PC-3 (cell line): ENCODE measurements at regions not wholly inside any gene's neighbourhood (a gene's known extent, or its start where the extent isn't known, plus 50 kb on each side); places are given as distances from the start of the nearest gene placed in this dataset.

Source experiments
- ATAC-seq: fragments of 200-7000 bp; cut with Tn5 transposase; 2 replicates; pipeline ENCODE4 v1.9.1; 2020; ENCODE audit warnings: mild to moderate bottlenecking, moderate library complexity
- BruUV-seq: library from RNA; stranded (reverse); fragments of 400-500 nt; replicated peaks from 2 replicates; lab custom pipeline; 2021; lab: Mats Ljungman, UMichigan
- CTCF ChIA-PET: fragments of 300-600 bp; sonication (Branson Sonifier 250); formaldehyde crosslinking; loops from one replicate; lab custom pipeline; 2022; ENCODE audit warnings: antibody characterized with exemption; lab: Charles Lee
- POLR2A ChIA-PET: fragments of 300-600 bp; sonication (Branson Sonifier 250); formaldehyde crosslinking; loops from one replicate; lab custom pipeline; 2022; ENCODE audit warnings: antibody characterized with exemption; ENCODE audit not compliant: unreplicated experiment; lab: Charles Lee
- DNase-seq: peaks from one replicate; pipeline ENCODE4 v3.0.0-alpha.2; 2015
- H2AFZ ChIP-seq: fragments of 300-600 bp; sonication (generic); 2 replicates; pipeline ENCODE4 v1.6.0; 2016; ENCODE audit warnings: antibody characterized with exemption, low read length
- H3F3A ChIP-seq: fragments of 300-600 bp; sonication (generic); one replicate; pipeline ENCODE4 v1.6.0; 2017; ENCODE audit warnings: antibody characterized with exemption, low read length, control low read depth, mild to moderate bottlenecking; ENCODE audit not compliant: unreplicated experiment
- H3K27ac ChIP-seq: fragments of 300-600 bp; sonication (generic); 2 replicates; pipeline ENCODE4 v1.5.1; 2016; ENCODE audit warnings: mild to moderate bottlenecking, low read length
- H3K27me3 ChIP-seq: fragments of 300-600 bp; sonication (generic); 2 replicates; pipeline ENCODE4 v1.6.1; 2016; ENCODE audit warnings: low read length, mixed read lengths
- H3K36me3 ChIP-seq: fragments of 300-600 bp; sonication (generic); 2 replicates; pipeline ENCODE4 v1.6.1; 2016; ENCODE audit warnings: low read depth, mixed run types, low read length, mixed read lengths
- H3K4me1 ChIP-seq: fragments of 300-600 bp; sonication (generic); 2 replicates; pipeline ENCODE4 v1.5.1; 2016; ENCODE audit warnings: low read length; ENCODE audit not compliant: insufficient read depth
- H3K4me2 ChIP-seq: fragments of 300-600 bp; sonication (generic); 2 replicates; pipeline ENCODE4 v1.6.0; 2016; ENCODE audit warnings: low read length
- H3K4me3 ChIP-seq: fragments of 300-600 bp; sonication (generic); 2 replicates; pipeline ENCODE4 v1.5.1; 2016; ENCODE audit warnings: mild to moderate bottlenecking, low read length, mixed read lengths
- H3K79me2 ChIP-seq: fragments of 300-600 bp; sonication (generic); 2 replicates; pipeline ENCODE4 v1.6.1; 2017; ENCODE audit warnings: low read length, mixed read lengths
- H3K9ac ChIP-seq: fragments of 300-600 bp; sonication (generic); 2 replicates; pipeline ENCODE4 v1.6.0; 2016; ENCODE audit warnings: mild to moderate bottlenecking, low read length
- H3K9me2 ChIP-seq: fragments of 300-600 bp; sonication (generic); replicated peaks from 2 replicates; pipeline ENCODE4 v1.6.1; 2016; ENCODE audit warnings: mixed run types, low read length, mixed read lengths
- H3K9me3 ChIP-seq: fragments of 300-600 bp; sonication (generic); 2 replicates; pipeline ENCODE4 v1.6.1; 2016; ENCODE audit warnings: low read length, mixed read lengths
- H4K20me1 ChIP-seq: fragments of 300-600 bp; sonication (generic); 2 replicates; pipeline ENCODE4 v1.6.1; 2016; ENCODE audit warnings: low read length, mixed read lengths
- CTCF ChIP-seq: fragments of 300-600 bp; sonication (generic); conservative IDR thresholded peaks from 2 replicates; pipeline ENCODE4 v1.5.1; 2017; ENCODE audit warnings: antibody characterized with exemption, low read depth, mild to moderate bottlenecking, low read length
- EZH2 ChIP-seq: fragments of 300-600 bp; sonication (generic); IDR thresholded peaks from one replicate; pipeline ENCODE4 v1.6.1; 2017; ENCODE audit warnings: antibody characterized with exemption, mild to moderate bottlenecking, low read length; ENCODE audit not compliant: unreplicated experiment
- EZH2phosphoT487 ChIP-seq: fragments of 300-600 bp; sonication (generic); IDR thresholded peaks from 2 replicates; pipeline ENCODE4 v1.6.1; 2018; ENCODE audit warnings: mild to moderate bottlenecking, antibody characterized with exemption, low read length, borderline replicate concordance
- intact Hi-C: fragments of 100-400 bp; cut with micrococcal nuclease; formaldehyde crosslinking; loops from 2 replicates; pipeline ENCODE4 v1.9.0; 2023

- Histone ChIP-seq H3K36me3 (no peaks in the 10 kb centered on the region), H3F3A (no peaks in the 10 kb centered on the region), H3K9me3 (no peaks in the 10 kb centered on the region), H3K79me2 (no peaks in the 10 kb centered on the region), H3K27ac (no peak overlapping the region), H3K27me3 (peaks cover 5% of the 10 kb centered on the region; the same call in 1 of the 2 replicates), H3K4me2 (no peak overlapping the region), H3K9ac (no peak overlapping the region), H3K9me2 (no peaks in the 10 kb centered on the region), H3K4me1 (no peaks in the 10 kb centered on the region), H2AFZ (no peak overlapping the region), H3K4me3 (no peak overlapping the region), H4K20me1 (no peaks in the 10 kb centered on the region)
- TF ChIP-seq EZH2phosphoT487 = no peak
- no peak for TF ChIP-seq EZH2
- no peak for TF ChIP-seq CTCF
- ChIA-PET POLR2A (no interaction called here), CTCF (no interaction called here)
- no peak for DNase-seq
- BruUV-seq = no TSS peak
- ATAC-seq = no peak
- intact Hi-C loops = no loop called here
Observed at GRCh38 chr21:27805696-27806095, 838.8 kb upstream of the ADAMTS5 start.

- Histone ChIP-seq H3K9me2 (no peaks in the 10 kb centered on the region), H3K4me1 (no peaks in the 10 kb centered on the region), H3K4me2 (no peak overlapping the region), H2AFZ (no peak overlapping the region), H4K20me1 (no peaks in the 10 kb centered on the region), H3K27me3 (peaks cover 8% of the 10 kb centered on the region; the same call in 1 of the 2 replicates), H3K79me2 (no peaks in the 10 kb centered on the region), H3K4me3 (no peak overlapping the region), H3K36me3 (no peaks in the 10 kb centered on the region), H3K9ac (no peak overlapping the region), H3K27ac (no peak overlapping the region), H3K9me3 (no peaks in the 10 kb centered on the region), H3F3A (no peaks in the 10 kb centered on the region)
- DNase-seq = no peak
- intact Hi-C loops = no loop called here
- BruUV-seq = no TSS peak
- ATAC-seq = no peak
- TF ChIP-seq EZH2 = no peak
- TF ChIP-seq CTCF = no peak
- TF ChIP-seq EZH2phosphoT487 = no peak
- ChIA-PET POLR2A (no interaction called here), CTCF (no interaction called here)
Observed at GRCh38 chr21:27804515-27804914, 837.6 kb upstream of the ADAMTS5 start.

GRCh38 chr21:27803571-27803970 is 836.7 kb upstream of the ADAMTS5 start:
- no peak overlapping the region for H3K9ac ChIP-seq
- intact Hi-C loops = no loop called here
- no peaks in the 10 kb centered on the region for H4K20me1 ChIP-seq
- H2AFZ ChIP-seq = no peak overlapping the region
- H3K27ac ChIP-seq = no peak overlapping the region
- no peaks in the 10 kb centered on the region for H3K4me1 ChIP-seq
- ChIA-PET POLR2A (interaction anchor here (1.0 kb wide), 1 partner anchor 13 kb away, joined by 3 read pairs; no protein-coding TSS in a partner anchor), CTCF (no interaction called here)
- BruUV-seq = no TSS peak
- DNase-seq (peak; percentile 23), ATAC-seq (no peak)
- TF ChIP-seq EZH2phosphoT487 (no peak), CTCF (no peak), EZH2 (no peak)
- H3K9me2 ChIP-seq = no peaks in the 10 kb centered on the region
- no peak overlapping the region for H3K4me2 ChIP-seq
- no peaks in the 10 kb centered on the region for H3F3A ChIP-seq
- no peaks in the 10 kb centered on the region for H3K9me3 ChIP-seq
- no peak overlapping the region for H3K4me3 ChIP-seq
- no peaks in the 10 kb centered on the region for H3K36me3 ChIP-seq
- no peaks in the 10 kb centered on the region for H3K79me2 ChIP-seq
- peaks cover 8% of the 10 kb centered on the region; the same call in 1 of the 2 replicates for H3K27me3 ChIP-seq
